NCI-H1092 treated with DMSO at 0.1 percent for 48 hours (cell line): ENCODE measurements at regions not wholly inside any gene's neighbourhood (a gene's known extent, or its start where the extent isn't known, plus 50 kb on each side); places are given as distances from the start of the nearest gene placed in this dataset.

ENCODE experiments used
- DNase-seq: peaks from one replicate; lab custom pipeline; 2025; lab: John Stamatoyannopoulos, UW

GRCh38 chr7:50962962-50963374 lies 180.3 kb upstream of the GRB10 start:
- DNase-seq: peak; percentile 83

- DNase-seq: no peak
These were observed 179.7 kb upstream of the GRB10 start for GRCh38 chr7:50962281-50962883.

GRCh38 chr7:50960621-50961310 lies 178.1 kb upstream of the GRB10 start:
- DNase-seq: no peak

- no peak for DNase-seq
These were observed 177.3 kb upstream of the GRB10 start for GRCh38 chr7:50959991-50960390.

- DNase-seq: no peak
These were observed 176.9 kb upstream of the GRB10 start for GRCh38 chr7:50959560-50959959.

GRCh38 chr7:50957855-50958254 lies 175.2 kb upstream of the GRB10 start:
- DNase-seq: no peak

- no peak for DNase-seq
These were observed 174.7 kb upstream of the GRB10 start for GRCh38 chr7:50957431-50957830.

- no peak for DNase-seq
These were observed 173.9 kb upstream of the GRB10 start for GRCh38 chr7:50956522-50957155.

- no peak for DNase-seq
These were observed 172.0 kb upstream of the GRB10 start for GRCh38 chr7:50954716-50955115.

GRCh38 chr7:50954245-50954644 lies 171.5 kb upstream of the GRB10 start:
- DNase-seq: no peak

- DNase-seq: no peak
These were observed 171.1 kb upstream of the GRB10 start for GRCh38 chr7:50953820-50954219.

- no peak for DNase-seq
These were observed 170.6 kb upstream of the GRB10 start for GRCh38 chr7:50953303-50953702.

- DNase-seq: no peak
These were observed 169.8 kb upstream of the GRB10 start for GRCh38 chr7:50952544-50952943.

- DNase-seq: no peak
These were observed 169.4 kb upstream of the GRB10 start for GRCh38 chr7:50952120-50952519.

GRCh38 chr7:50943482-50943881 lies 160.8 kb upstream of the GRB10 start:
- DNase-seq: no peak

- DNase-seq: no peak
These were observed 158.8 kb upstream of the GRB10 start for GRCh38 chr7:50941525-50941924.

GRCh38 chr7:50940621-50941020 lies 157.9 kb upstream of the GRB10 start:
- no peak for DNase-seq

GRCh38 chr7:50939021-50939420 lies 156.3 kb upstream of the GRB10 start:
- DNase-seq: no peak

- DNase-seq: no peak
These were observed 155.0 kb upstream of the GRB10 start for GRCh38 chr7:50937727-50938126.

GRCh38 chr7:50926049-50926448 lies 143.4 kb upstream of the GRB10 start:
- DNase-seq: no peak

GRCh38 chr7:50923476-50923875 lies 140.8 kb upstream of the GRB10 start:
- no peak for DNase-seq

- no peak for DNase-seq
These were observed 138.6 kb upstream of the GRB10 start for GRCh38 chr7:50921114-50921813.
